T-cell (primary cell): ENCODE measurements at regions not wholly inside any gene's neighbourhood (a gene's known extent, or its start where the extent isn't known, plus 50 kb on each side); places are given as distances from the start of the nearest gene placed in this dataset.

ENCODE experiments used
- ATAC-seq, 4 experiments: fragments of 200-7000 bp in 3 of 4; fragments of 150-1000 bp in 1 of 4; cut with Tn5 transposase; replicated peaks in 1 of 4; 1 replicate in 3 of 4; 2 replicates in 1 of 4; pipeline ENCODE4 v1.10.0; 2021; ENCODE audit warnings: moderate library complexity in 3 of 4, mild to moderate bottlenecking in 2 of 4, moderate number of reproducible peaks in 1 of 4
- CTCF ChIA-PET, 2 donors: fragments of 300-600 bp; sonication (Branson Sonifier 250); formaldehyde crosslinking; loops; one replicate each; lab custom pipeline; 2022; ENCODE audit warnings: antibody characterized with exemption in 2 of 2; lab: Charles Lee
- POLR2A ChIA-PET, 2 donors: fragments of 300-600 bp; sonication (Branson Sonifier 250); formaldehyde crosslinking; loops; one replicate each; lab custom pipeline; 2022; ENCODE audit warnings: antibody characterized with exemption in 2 of 2; lab: Charles Lee
- DNase-seq, 35 experiments: peaks; one replicate each; pipeline versions ENCODE4 v3.0.0 to v3.0.0-alpha.2; 2013 to 2023
- H3K27ac ChIP-seq: one replicate; pipeline ENCODE4 v1.5.1; 2013; ENCODE audit warnings: low read length
- H3K27me3 ChIP-seq, 2 experiments: replicated peaks in 1 of 2; 1 replicate in 1 of 2; 2 replicates in 1 of 2; pipeline versions ENCODE4 v1.6.1 to v1.7.0; 2013; ENCODE audit warnings: low read length in 1 of 2, mixed read lengths in 1 of 2; ENCODE audit not compliant: control insufficient read depth in 2 of 2, insufficient read depth in 2 of 2; ENCODE audit errors: extremely low read depth in 1 of 2
- H3K36me3 ChIP-seq, 2 donors: 1 replicate in 1 of 2; 2 replicates in 1 of 2; pipeline versions ENCODE4 v1.6.1 to v1.7.0; 2013; ENCODE audit warnings: low read length in 1 of 2; ENCODE audit not compliant: control insufficient read depth in 2 of 2, insufficient read depth in 1 of 2; ENCODE audit errors: extremely low read depth in 1 of 2
- H3K4me1 ChIP-seq, 2 experiments: 1 replicate in 1 of 2; 2 replicates in 1 of 2; pipeline versions ENCODE4 v1.6.1 to v1.7.0; 2013; ENCODE audit warnings: low read length in 2 of 2, mixed read lengths in 1 of 2; ENCODE audit not compliant: insufficient read depth in 2 of 2, control insufficient read depth in 1 of 2; ENCODE audit errors: extremely low read depth in 1 of 2
- H3K4me3 ChIP-seq, 2 donors: 1 replicate in 1 of 2; 2 replicates in 1 of 2; pipeline versions ENCODE4 v1.5.1 to v1.7.0; 2013; ENCODE audit warnings: mild to moderate bottlenecking in 2 of 2, low read length in 1 of 2, moderate library complexity in 1 of 2; ENCODE audit not compliant: control insufficient read depth in 1 of 2; ENCODE audit errors: extremely low read depth in 1 of 2
- H3K9me3 ChIP-seq: 2 replicates; pipeline ENCODE4 v1.7.0; 2013
- H3K27ac Mint-ChIP-seq, 2 donors: one replicate each; pipeline ENCODE4 v1.8.0; 2020 to 2021; ENCODE audit warnings: mild to moderate bottlenecking in 2 of 2, mixed read lengths in 2 of 2
- H3K27me3 Mint-ChIP-seq, 2 donors: one replicate each; pipeline ENCODE4 v1.8.0; 2021 to 2022; ENCODE audit warnings: mixed read lengths in 2 of 2
- H3K36me3 Mint-ChIP-seq: one replicate; pipeline ENCODE4 v1.8.0; 2021; ENCODE audit warnings: mixed read lengths
- H3K4me1 Mint-ChIP-seq, 3 donors: one replicate each; pipeline ENCODE4 v1.8.0; 2020 to 2022; ENCODE audit warnings: mixed read lengths in 3 of 3, mild to moderate bottlenecking in 1 of 3
- H3K4me3 Mint-ChIP-seq, 3 donors: one replicate each; pipeline ENCODE4 v1.8.0; 2020 to 2022; ENCODE audit warnings: mild to moderate bottlenecking in 3 of 3, mixed read lengths in 3 of 3, moderate library complexity in 3 of 3
- H3K9me3 Mint-ChIP-seq, 3 donors: one replicate each; pipeline ENCODE4 v1.8.0; 2020 to 2022; ENCODE audit warnings: mixed read lengths in 3 of 3
- WGBS: methylation state at CpG from one replicate; pipeline ENCODE4 v1.1.5; 2013; ENCODE audit warnings: missing lambda C conversion rate; ENCODE audit not compliant: insufficient coverage; 5-methylcytosine and 5-hydroxymethylcytosine counted together

- H3K9me3 Mint-ChIP-seq = no peaks in the 10 kb centered on the region
- ChIA-PET POLR2A (no interaction called here), CTCF (interaction anchor here in 1 of 2 donors (0.7 kb wide), 1 partner anchor 1719 kb away, joined by 3 read pairs; no protein-coding TSS in a partner anchor)
- H3K4me1 Mint-ChIP-seq = no peaks in the 10 kb centered on the region
- Histone ChIP-seq H3K4me3 (no peak overlapping the region), H3K4me1 (no peaks in the 10 kb centered on the region), H3K36me3 (no peaks in the 10 kb centered on the region), H3K27ac (no peak overlapping the region), H3K9me3 (no peaks in the 10 kb centered on the region), H3K27me3 (peaks cover 0 to 3% of the 10 kb centered on the region in 2 experiments)
- no peak overlapping the region for H3K27ac Mint-ChIP-seq
- ATAC-seq (no peak), DNase-seq (no peak)
- no peak overlapping the region for H3K4me3 Mint-ChIP-seq
- no CpG with 5 or more reads among the region's 2 CpGs for WGBS
- no peaks in the 10 kb centered on the region for H3K36me3 Mint-ChIP-seq
- peaks cover 0 to 3% of the 10 kb centered on the region in 2 donors for H3K27me3 Mint-ChIP-seq
Measured at GRCh38 chr15:62430056-62430455, 265.0 kb upstream of the C2CD4B start.

- no peak overlapping the region for H3K27ac ChIP-seq
- CTCF ChIA-PET = no interaction called here
- no peak for ATAC-seq
- peaks cover 0 to 3% of the 10 kb centered on the region in 2 experiments for H3K27me3 ChIP-seq
- Mint-ChIP-seq H3K27ac (no peak overlapping the region), H3K4me1 (no peaks in the 10 kb centered on the region), H3K9me3 (no peaks in the 10 kb centered on the region), H3K36me3 (no peaks in the 10 kb centered on the region), H3K27me3 (peaks cover 0 to 3% of the 10 kb centered on the region in 2 donors), H3K4me3 (no peak overlapping the region)
- no peaks in the 10 kb centered on the region for H3K4me1 ChIP-seq
- H3K9me3 ChIP-seq = no peaks in the 10 kb centered on the region
- no peak overlapping the region for H3K4me3 ChIP-seq
- POLR2A ChIA-PET = no interaction called here
- no peak for DNase-seq
- no peaks in the 10 kb centered on the region for H3K36me3 ChIP-seq
- 100% methylated on average over 1 of the region's 4 CpGs for WGBS
Measured at GRCh38 chr15:62430552-62430951, 265.5 kb upstream of the C2CD4B start.

GRCh38 chr15:62431008-62431797 is 266.1 kb upstream of the C2CD4B start:
- H3K4me3 ChIP-seq = no peak overlapping the region
- H3K4me3 Mint-ChIP-seq = no peak overlapping the region
- H3K36me3 ChIP-seq = no peaks in the 10 kb centered on the region
- no peak overlapping the region for H3K27ac ChIP-seq
- 100% methylated on average over 3 of the region's 6 CpGs for WGBS
- no peaks in the 10 kb centered on the region for H3K4me1 ChIP-seq
- no peaks in the 10 kb centered on the region for H3K9me3 Mint-ChIP-seq
- ATAC-seq = no peak
- H3K4me1 Mint-ChIP-seq = no peaks in the 10 kb centered on the region
- no peaks in the 10 kb centered on the region for H3K36me3 Mint-ChIP-seq
- H3K27me3 Mint-ChIP-seq = peaks cover 0 to 3% of the 10 kb centered on the region in 2 donors
- H3K27me3 ChIP-seq = peaks cover 0 to 2% of the 10 kb centered on the region in 2 experiments
- ChIA-PET POLR2A (no interaction called here), CTCF (no interaction called here)
- H3K9me3 ChIP-seq = no peaks in the 10 kb centered on the region
- no peak overlapping the region for H3K27ac Mint-ChIP-seq
- DNase-seq = no peak

- 82% methylated on average over 3 of the region's 5 CpGs for WGBS
- ATAC-seq = no peak
- Histone ChIP-seq H3K27me3 (peaks cover 0 to 3% of the 10 kb centered on the region in 2 experiments), H3K9me3 (no peaks in the 10 kb centered on the region), H3K27ac (no peak overlapping the region), H3K4me3 (no peak overlapping the region), H3K36me3 (no peaks in the 10 kb centered on the region), H3K4me1 (no peaks in the 10 kb centered on the region)
- Mint-ChIP-seq H3K9me3 (no peaks in the 10 kb centered on the region), H3K4me1 (no peaks in the 10 kb centered on the region), H3K4me3 (no peak overlapping the region), H3K36me3 (no peaks in the 10 kb centered on the region), H3K27ac (no peak overlapping the region), H3K27me3 (peaks cover 0 to 3% of the 10 kb centered on the region in 2 donors)
- POLR2A ChIA-PET = no interaction called here
- DNase-seq = no peak
- CTCF ChIA-PET = no interaction called here
Measured at GRCh38 chr15:62431817-62432216, 266.7 kb upstream of the C2CD4B start.

- ChIA-PET POLR2A (no interaction called here), CTCF (no interaction called here)
- ATAC-seq (no peak), DNase-seq (no peak)
- Mint-ChIP-seq H3K27ac (no peak overlapping the region), H3K4me3 (no peak overlapping the region), H3K4me1 (no peaks in the 10 kb centered on the region), H3K36me3 (no peaks in the 10 kb centered on the region), H3K27me3 (no peaks in the 10 kb centered on the region), H3K9me3 (no peaks in the 10 kb centered on the region)
- 67% methylated on average over 4 of the region's 5 CpGs for WGBS
- peaks cover 0 to 3% of the 10 kb centered on the region in 2 experiments for H3K27me3 ChIP-seq
- H3K36me3 ChIP-seq = no peaks in the 10 kb centered on the region
- H3K4me1 ChIP-seq = no peaks in the 10 kb centered on the region
- H3K4me3 ChIP-seq = no peak overlapping the region
- no peaks in the 10 kb centered on the region for H3K9me3 ChIP-seq
- no peak overlapping the region for H3K27ac ChIP-seq
Measured at GRCh38 chr15:62432702-62433398, 267.8 kb upstream of the C2CD4B start.

- no peaks in the 10 kb centered on the region for H3K36me3 Mint-ChIP-seq
- peaks cover 0 to 4% of the 10 kb centered on the region in 2 experiments for H3K27me3 ChIP-seq
- H3K4me1 ChIP-seq = no peaks in the 10 kb centered on the region
- ChIA-PET CTCF (no interaction called here), POLR2A (no interaction called here)
- no peaks in the 10 kb centered on the region for H3K4me1 Mint-ChIP-seq
- H3K9me3 ChIP-seq = no peaks in the 10 kb centered on the region
- no peaks in the 10 kb centered on the region for H3K36me3 ChIP-seq
- H3K9me3 Mint-ChIP-seq = no peaks in the 10 kb centered on the region
- H3K27ac ChIP-seq = no peak overlapping the region
- ATAC-seq = no peak
- H3K4me3 Mint-ChIP-seq = no peak overlapping the region
- no peaks in the 10 kb centered on the region for H3K27me3 Mint-ChIP-seq
- no peak overlapping the region for H3K27ac Mint-ChIP-seq
- H3K4me3 ChIP-seq = no peak overlapping the region
- WGBS = 80% methylated on average over 4 of the region's 4 CpGs
- no peak for DNase-seq
Measured at GRCh38 chr15:62436235-62436634, 271.1 kb upstream of the C2CD4B start.
